ENCODE measurements at regions not wholly inside any gene's neighbourhood (a gene's known extent, or its start where the extent isn't known, plus 50 kb on each side); places are given as distances from the start of the nearest gene placed in this dataset.

DNA sequence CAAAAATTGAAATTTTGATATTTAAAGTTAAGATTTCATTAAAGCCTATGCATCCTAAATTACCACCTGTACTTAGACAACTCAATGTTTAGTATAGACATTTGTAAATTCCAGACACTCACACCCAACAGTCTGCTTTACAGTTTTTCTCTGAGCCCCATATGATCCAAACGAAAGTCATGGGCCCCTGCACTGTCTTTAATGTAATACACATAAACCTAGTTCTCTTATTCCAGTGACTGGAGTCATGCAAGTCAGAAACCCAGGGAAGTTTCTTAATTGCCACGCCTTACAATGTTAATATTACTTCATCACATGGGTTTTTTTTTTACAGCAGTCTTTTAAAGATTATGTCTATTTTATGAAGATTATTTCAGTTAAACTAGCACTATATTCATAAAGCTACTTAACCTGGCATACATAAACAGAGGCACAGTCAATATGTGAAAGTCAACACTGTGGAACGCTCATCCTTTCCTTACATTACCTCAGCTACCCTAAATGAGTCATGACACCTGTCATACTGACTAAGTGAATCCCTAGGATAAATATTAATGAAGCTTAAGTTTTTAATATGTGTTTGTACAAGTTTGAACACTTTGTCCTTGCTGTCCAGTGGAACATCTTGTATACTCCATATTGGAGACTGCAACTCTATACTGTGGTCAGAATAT, 67.7 kb upstream of the H2AZ1 start:
- Histone ChIP-seq H3K4me1 (ENCODE audit: insufficient read depth, low read length, poor library complexity, severe bottlenecking) (no peaks in the 10 kb centered on the region), H3K36me3 (ENCODE audit: insufficient read depth, low read length, poor library complexity, severe bottlenecking) (no peaks in the 10 kb centered on the region), H3K27ac (ENCODE audit: low read depth, low read length, poor library complexity, severe bottlenecking) (no peak overlapping the region), H3K9me3 (ENCODE audit: low read depth, low read length, poor library complexity, severe bottlenecking) (no peaks in the 10 kb centered on the region), H3K27me3 (replicated peaks; ENCODE audit: insufficient read depth, low read depth, low read length, poor library complexity) (no peaks in the 10 kb centered on the region), H3K4me3 (ENCODE audit: low read depth, low read length, poor library complexity, severe bottlenecking) (no peak overlapping the region)
- TF ChIP-seq EZH2 (IDR thresholded peaks at IDR 0.05; ENCODE audit: borderline replicate concordance, low read depth, low read length, poor library complexity, severe bottlenecking), result no peak
- TF ChIP-seq, protein P1, sequence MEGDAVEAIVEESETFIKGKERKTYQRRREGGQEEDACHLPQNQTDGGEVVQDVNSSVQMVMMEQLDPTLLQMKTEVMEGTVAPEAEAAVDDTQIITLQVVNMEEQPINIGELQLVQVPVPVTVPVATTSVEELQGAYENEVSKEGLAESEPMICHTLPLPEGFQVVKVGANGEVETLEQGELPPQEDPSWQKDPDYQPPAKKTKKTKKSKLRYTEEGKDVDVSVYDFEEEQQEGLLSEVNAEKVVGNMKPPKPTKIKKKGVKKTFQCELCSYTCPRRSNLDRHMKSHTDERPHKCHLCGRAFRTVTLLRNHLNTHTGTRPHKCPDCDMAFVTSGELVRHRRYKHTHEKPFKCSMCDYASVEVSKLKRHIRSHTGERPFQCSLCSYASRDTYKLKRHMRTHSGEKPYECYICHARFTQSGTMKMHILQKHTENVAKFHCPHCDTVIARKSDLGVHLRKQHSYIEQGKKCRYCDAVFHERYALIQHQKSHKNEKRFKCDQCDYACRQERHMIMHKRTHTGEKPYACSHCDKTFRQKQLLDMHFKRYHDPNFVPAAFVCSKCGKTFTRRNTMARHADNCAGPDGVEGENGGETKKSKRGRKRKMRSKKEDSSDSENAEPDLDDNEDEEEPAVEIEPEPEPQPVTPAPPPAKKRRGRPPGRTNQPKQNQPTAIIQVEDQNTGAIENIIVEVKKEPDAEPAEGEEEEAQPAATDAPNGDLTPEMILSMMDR (conservative IDR thresholded peaks at IDR 0.05; ENCODE audit: low read depth, low read length), result no peak
- ChIA-PET POLR2A (ENCODE audit: low non-redundant PET) (no interaction called here), CTCF (no interaction called here)
- no TSS peak for BruUV-seq (replicated peaks)
- intact Hi-C loops (cut with micrococcal nuclease; ENCODE audit: unreplicated experiment), result no loop called here
- no peak for DNase-seq (ENCODE audit: low spot score)

DNA sequence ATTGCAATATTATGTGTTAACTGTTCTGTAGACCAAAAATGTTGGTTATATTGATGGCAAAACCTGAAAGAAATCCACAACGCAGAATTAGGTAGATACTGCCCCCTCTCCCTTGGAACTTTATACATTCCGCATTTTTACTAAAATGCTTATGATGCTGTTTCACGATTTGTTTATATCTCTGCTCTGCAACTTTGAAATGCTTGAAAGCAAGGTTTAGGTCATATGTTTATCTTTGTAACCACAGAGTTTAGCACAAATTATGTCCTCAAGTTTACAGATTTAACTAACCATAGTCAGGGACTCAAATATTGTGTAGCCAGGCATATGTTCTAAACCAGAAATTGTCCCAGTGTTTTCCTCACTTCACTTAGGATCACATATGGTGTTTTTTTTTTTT, 66.1 kb upstream of the H2AZ1 start:
- intact Hi-C loops (cut with micrococcal nuclease; ENCODE audit: unreplicated experiment), result no loop called here

DNA sequence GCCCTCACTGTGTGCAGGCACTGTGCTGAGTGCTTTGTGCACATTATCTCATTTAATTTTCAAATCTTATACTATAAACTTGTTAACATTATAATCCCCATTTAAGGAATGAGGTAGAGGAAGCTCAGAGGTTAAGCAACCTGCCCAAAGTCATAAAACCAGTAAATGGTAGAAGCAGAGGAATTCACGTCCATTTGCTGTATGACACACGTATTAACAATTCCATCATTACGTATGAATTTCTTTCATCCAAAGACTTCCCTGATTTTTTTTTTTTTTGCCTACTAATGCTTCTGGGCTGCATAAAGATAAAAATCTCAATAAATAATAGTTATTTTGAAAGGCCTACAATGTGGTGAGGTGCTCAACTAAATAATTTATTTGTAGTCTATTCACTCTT, 64.5 kb upstream of the H2AZ1 start:
- H3K9me3 ChIP-seq (ENCODE audit: low read depth, low read length, poor library complexity, severe bottlenecking), result no peaks in the 10 kb centered on the region
- intact Hi-C loops (cut with micrococcal nuclease; ENCODE audit: unreplicated experiment), result no loop called here
- no peak overlapping the region for H3K4me3 ChIP-seq (ENCODE audit: low read depth, low read length, poor library complexity, severe bottlenecking)
- no peaks in the 10 kb centered on the region for H3K4me1 ChIP-seq (ENCODE audit: insufficient read depth, low read length, poor library complexity, severe bottlenecking)
- DNase-seq (ENCODE audit: low spot score), result no peak
- CTCF ChIA-PET, result no interaction called here
- TF ChIP-seq EZH2 (IDR thresholded peaks at IDR 0.05; ENCODE audit: borderline replicate concordance, low read depth, low read length, poor library complexity, severe bottlenecking), result no peak
- TF ChIP-seq, protein P1 (conservative IDR thresholded peaks at IDR 0.05; ENCODE audit: low read depth, low read length), result no peak
- H3K27me3 ChIP-seq (replicated peaks; ENCODE audit: insufficient read depth, low read depth, low read length, poor library complexity), result no peaks in the 10 kb centered on the region
- BruUV-seq (replicated peaks), result no TSS peak
- POLR2A ChIA-PET (ENCODE audit: low non-redundant PET), result no interaction called here
- no peak overlapping the region for H3K27ac ChIP-seq (ENCODE audit: low read depth, low read length, poor library complexity, severe bottlenecking)
- no peaks in the 10 kb centered on the region for H3K36me3 ChIP-seq (ENCODE audit: insufficient read depth, low read length, poor library complexity, severe bottlenecking)

More for the DNA sequence above, 66.1 kb upstream of the H2AZ1 start:
- Histone ChIP-seq H3K4me3 (ENCODE audit: low read depth, low read length, poor library complexity, severe bottlenecking) (no peak overlapping the region), H3K27ac (ENCODE audit: low read depth, low read length, poor library complexity, severe bottlenecking) (no peak overlapping the region), H3K27me3 (replicated peaks; ENCODE audit: insufficient read depth, low read depth, low read length, poor library complexity) (no peaks in the 10 kb centered on the region), H3K9me3 (ENCODE audit: low read depth, low read length, poor library complexity, severe bottlenecking) (no peaks in the 10 kb centered on the region), H3K4me1 (ENCODE audit: insufficient read depth, low read length, poor library complexity, severe bottlenecking) (no peaks in the 10 kb centered on the region), H3K36me3 (ENCODE audit: insufficient read depth, low read length, poor library complexity, severe bottlenecking) (no peaks in the 10 kb centered on the region)
- POLR2A ChIA-PET (ENCODE audit: low non-redundant PET), result no interaction called here
- CTCF ChIA-PET, result no interaction called here
- no TSS peak for BruUV-seq (replicated peaks)
- DNase-seq (ENCODE audit: low spot score), result no peak
- TF ChIP-seq, protein P1 (conservative IDR thresholded peaks at IDR 0.05; ENCODE audit: low read depth, low read length), result no peak
- no peak for TF ChIP-seq EZH2 (IDR thresholded peaks at IDR 0.05; ENCODE audit: borderline replicate concordance, low read depth, low read length, poor library complexity, severe bottlenecking)

All from A673 (cell line).